HG02763 (cell line): ENCODE measurements at regions not wholly inside any gene's neighbourhood (a gene's known extent, or its start where the extent isn't known, plus 50 kb on each side); places are given as distances from the start of the nearest gene placed in this dataset.
"Not testable (repeated sequence)": the region's sequence is repeated elsewhere in the genome, so short reads cannot be mapped to it uniquely, and the experiment has no call there.

ENCODE experiments used
- ATAC-seq: cut with Tn5 transposase; IDR thresholded peaks from one replicate; pipeline ENCODE4 v1.9.1; 2021; ENCODE audit warnings: mild to moderate bottlenecking, moderate library complexity; ENCODE audit not compliant: unreplicated experiment

DNA sequence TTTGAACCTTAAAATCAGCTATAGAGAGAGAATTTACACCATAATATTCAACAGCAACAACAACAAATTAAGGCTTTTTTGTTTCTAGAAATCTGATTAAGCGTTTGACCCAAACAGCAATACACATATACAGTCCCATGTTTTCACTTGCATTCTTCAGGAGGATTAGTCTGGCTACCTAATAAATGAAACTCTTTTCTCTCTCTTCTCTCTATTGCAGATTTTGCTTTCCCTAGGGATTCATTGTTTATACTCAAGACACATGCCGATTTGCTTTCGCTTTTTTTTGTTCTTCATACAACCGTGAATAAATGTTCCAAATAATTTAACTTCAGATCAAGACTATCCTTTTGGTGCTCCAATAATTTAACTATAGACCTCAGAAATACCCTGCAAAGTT is 162.4 kb upstream of the PTBP2 start:
- ATAC-seq, result no peak

DNA sequence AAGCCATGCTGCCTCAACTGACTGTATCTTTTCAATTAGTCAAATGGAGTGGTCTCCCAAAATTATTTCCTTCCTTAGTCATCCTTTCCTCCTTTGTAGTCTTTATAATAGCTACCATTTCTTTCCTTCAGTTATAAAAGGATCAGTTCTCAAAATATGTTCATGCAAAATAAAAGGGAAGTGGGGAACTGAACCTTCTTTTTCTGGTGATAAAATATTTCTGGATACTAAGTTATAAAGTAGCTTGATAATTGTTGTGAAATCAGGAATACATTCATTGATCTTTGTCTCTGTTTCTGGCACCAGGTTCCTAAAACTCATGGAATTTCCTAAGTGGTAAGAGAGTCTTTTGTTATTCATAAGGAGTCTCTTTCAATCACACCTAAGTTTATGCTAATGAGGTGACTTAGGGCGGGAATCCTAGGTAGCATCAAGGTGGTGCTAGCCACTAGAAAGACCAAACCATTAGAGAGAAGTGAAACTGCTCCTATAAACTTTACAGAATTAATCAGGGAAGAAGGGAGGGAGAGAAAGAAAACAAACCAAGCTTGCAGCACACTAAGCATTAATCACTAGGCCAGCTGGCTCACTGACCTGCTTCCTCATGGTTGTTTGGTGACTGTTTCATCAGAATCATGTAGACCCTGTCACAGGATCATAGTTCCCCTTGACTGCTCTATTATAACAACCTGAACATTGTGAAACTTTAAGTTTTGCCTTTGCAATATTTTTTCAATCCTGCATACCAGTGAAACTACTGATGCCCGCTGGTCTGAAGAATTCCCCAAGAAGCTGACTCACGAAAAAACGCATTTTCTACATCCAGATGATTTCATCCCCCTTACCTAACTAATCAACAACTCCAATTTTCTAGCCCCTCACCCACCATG is 161.6 kb upstream of the PTBP2 start:
- no peak for ATAC-seq

DNA sequence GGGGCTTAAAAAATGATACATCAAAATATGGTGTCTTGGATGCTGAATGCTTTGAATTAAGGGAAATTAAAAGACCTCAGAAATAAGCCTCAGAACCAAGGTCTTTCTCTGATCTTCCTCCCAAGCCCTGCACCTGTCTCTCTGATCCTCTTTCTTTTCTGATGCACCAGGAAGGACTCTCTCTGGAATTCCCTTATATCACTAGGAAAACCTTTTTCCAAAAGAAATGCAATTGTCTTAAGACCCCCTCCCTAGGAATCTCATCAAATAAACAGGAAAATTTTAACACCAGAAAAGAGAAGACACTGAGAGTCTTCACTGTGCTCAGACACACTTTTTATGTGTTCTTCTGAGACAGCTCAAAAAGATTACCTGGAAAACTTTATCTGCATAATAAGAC is 159.5 kb upstream of the PTBP2 start:
- no peak for ATAC-seq

DNA sequence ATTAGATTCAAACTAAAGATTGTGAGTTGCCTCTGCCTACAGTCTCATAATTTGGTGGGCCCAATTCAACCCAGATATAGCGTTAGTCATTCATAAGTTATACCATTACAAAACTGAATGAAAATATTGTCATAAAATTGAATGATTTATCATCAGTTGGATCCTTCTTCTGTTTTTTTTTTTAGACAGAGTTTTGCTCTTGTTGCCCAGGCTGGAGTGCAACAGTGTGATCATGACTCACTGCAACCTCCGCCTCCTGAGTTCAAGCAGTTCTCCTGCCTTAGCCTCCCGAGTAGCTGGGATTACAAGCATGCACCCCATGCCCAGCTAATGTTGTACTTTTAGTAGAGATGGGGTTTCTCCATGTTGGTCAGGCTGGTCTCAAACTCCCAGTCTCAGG is 157.2 kb upstream of the PTBP2 start:
- ATAC-seq, result not testable (repeated sequence)

GRCh38 chr1:96565546-96565945 is 156.0 kb upstream of the PTBP2 start:
- no peak for ATAC-seq

- no peak for ATAC-seq
Observed at GRCh38 chr1:96568639-96569038, 152.9 kb upstream of the PTBP2 start.

- ATAC-seq, result no peak
Observed at GRCh38 chr1:96569288-96569687, 152.3 kb upstream of the PTBP2 start.

DNA sequence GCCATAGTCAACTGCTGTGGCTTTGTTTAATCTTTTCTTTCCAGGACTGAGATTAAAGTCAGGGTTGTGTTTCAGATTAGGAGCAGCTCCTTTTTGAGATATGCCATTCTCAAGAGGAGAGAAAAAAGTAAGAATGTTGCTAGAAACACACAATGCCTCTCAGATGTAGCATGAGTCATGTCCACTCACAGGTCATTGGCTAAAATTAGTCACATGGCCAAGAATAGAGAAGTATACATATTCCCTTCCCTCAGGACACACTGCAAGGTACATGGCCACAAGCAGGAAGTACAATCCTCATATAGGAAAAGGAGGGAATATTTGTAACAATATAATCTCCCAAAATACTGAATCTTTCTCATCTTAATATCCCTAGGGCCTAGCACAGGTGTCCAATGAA is 141.9 kb upstream of the PTBP2 start:
- no peak for ATAC-seq

- no peak for ATAC-seq
Observed at GRCh38 chr1:96580920-96581319, 140.7 kb upstream of the PTBP2 start.

- ATAC-seq, result no peak
Observed at GRCh38 chr1:96581772-96582171, 139.8 kb upstream of the PTBP2 start.

DNA sequence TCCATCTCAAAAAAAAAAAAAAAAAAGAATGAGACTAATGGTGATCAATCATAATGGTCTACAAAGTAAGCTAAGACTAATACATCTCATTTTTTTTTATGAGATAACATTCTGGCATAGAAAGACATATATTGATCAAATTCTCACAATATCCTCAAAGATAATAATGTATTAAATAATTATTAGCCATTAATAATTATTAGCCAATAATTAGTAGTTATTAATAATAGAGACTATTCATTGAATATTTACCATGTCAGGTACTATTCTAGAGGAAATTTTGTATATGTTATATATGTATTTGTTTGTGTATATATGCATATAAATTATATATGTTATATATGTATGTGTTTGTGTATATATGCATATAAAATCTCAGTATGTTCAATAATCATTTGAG is 137.7 kb upstream of the PTBP2 start:
- ATAC-seq, result no peak

DNA sequence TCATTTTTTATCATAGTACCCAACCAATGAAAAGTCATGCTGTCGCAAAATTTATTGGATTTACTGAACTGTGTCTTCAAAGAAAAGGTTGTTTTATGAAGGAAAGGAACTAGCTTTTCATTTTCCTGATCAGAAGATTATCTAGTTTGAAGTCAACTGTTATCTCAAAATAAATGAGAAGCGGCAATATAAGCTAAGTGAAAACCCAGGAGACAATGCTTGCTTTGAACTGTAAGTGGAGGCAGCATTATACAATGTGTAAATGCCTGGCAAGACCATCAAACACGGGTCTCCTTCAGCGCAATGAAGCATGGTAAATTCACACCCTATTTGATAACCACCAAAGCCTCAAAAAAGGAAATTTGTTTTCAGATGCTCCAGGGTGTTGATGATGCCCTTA is 134.4 kb upstream of the PTBP2 start:
- ATAC-seq, result no peak

- no peak for ATAC-seq
Observed at GRCh38 chr1:96588416-96588995, 133.1 kb upstream of the PTBP2 start.

DNA sequence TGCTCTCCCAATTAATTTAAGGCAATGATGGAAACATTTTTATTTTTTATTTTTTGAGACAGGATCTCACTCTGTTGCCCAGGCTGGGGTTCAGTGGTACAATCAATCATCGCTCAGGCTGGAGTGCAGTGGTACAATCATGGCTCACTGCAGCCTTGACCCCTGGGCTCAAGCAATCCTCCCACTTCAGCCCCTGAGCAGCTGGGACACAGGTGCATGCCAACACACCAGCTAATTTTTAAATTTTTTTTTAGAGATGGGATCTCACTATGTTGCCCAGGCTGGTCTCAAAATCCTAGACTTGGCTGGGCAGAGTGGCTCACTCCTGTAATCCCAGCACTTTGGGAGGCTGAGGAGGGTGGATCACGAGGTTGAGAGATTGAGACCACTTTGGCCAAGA is 126.1 kb upstream of the PTBP2 start:
- ATAC-seq, result not testable (repeated sequence)

DNA sequence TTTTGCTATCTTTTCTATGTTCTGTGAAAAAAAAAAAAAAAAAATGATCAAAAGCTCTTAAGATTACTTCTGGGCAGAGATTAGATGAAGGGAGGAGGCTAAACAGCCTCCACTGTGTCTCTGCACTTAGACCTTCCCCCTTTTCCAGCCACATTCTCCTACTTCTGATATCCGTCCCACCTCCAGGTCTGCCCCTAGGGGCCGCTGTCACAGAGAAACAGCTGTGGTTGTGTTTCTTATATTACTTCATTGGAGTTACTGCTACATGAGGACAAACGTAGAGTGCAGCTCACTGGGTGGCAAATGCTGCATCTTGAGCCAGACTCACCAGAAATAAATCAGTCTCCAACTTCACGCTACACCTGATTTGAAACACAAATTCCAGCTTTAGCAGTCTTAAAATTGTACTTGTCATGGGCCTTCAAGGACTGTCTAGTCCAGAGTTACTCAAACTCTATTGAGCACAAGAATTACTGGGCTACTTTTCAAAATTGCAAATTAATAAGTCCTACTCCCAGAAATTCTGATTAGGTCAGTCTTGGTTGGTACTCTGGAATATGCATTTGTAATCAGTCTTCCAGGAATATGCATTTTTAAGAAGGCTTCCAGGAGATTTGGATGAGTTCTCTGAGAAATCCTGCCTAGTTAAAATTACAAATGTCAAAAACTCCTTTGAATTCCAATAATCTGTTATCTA is 125.2 kb upstream of the PTBP2 start:
- ATAC-seq, result peak; percentile 74

DNA sequence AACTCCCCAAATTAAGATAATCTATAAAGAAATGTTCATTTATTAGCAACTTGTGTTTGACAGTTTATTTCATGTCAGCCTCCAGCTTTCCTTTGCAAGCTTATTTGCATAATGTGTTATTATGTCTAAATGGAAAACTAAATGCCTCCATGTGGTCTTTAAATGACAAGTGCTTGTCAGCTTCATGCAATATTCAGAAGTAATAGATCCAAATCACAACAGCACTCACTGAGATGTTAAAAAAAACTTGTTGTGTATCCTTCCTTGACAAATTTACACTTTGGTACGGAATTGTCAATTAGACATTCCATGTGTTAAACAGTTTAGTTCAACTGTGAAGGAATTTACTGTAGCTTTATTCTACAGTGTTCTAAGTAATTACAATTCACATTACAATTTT is 124.4 kb upstream of the PTBP2 start:
- ATAC-seq, result no peak

DNA sequence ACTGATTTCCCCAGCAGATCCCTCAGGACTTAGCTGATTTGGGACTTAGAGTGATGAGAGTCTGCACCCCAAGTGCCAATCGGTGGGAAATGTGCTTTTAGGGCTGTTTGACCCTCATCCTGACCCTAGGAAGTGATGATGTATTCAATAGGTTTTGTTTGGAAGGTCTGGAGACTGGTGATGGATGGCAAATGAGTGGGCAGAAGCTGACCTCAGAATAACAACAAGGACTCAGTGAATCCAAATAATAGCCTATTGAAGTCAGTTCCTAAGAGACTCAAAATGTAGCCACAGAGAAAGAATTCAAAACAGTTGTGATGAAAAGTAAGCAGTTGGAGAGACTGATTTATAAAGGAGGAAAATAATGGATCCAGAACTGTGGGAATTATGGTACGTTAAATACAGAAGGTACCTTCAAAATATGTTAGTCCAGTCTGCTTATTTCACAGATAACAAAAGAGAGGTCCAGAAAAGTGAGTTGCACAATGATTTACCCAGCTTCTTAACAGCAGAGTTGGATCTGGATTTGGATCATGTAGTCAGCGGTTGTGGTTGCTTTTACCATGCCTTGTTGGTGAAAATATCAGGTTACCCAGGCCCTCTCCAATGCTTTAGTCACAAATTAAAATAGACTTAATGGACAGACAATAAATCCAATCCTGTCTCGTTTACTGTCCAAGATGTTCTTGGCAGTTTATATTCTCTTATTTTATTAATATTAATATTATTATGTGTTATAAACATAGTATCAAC is 123.0 kb upstream of the PTBP2 start:
- no peak for ATAC-seq

GRCh38 chr1:96604620-96605019 is 117.0 kb upstream of the PTBP2 start:
- ATAC-seq, result not testable (repeated sequence)

- ATAC-seq, result not testable (repeated sequence)
Observed at GRCh38 chr1:96617375-96617774, 104.2 kb upstream of the PTBP2 start.

GRCh38 chr1:96632045-96632664 is 89.4 kb upstream of the PTBP2 start:
- ATAC-seq, result no peak

- no peak for ATAC-seq
Observed at GRCh38 chr1:96633695-96634094, 87.9 kb upstream of the PTBP2 start.
